GM23338 (cell line): ENCODE measurements at regions not wholly inside any gene's neighbourhood (a gene's known extent, or its start where the extent isn't known, plus 50 kb on each side); places are given as distances from the start of the nearest gene placed in this dataset.

Experiments used
- ATAC-seq: fragments of 200-7000 bp; cut with Tn5 transposase; 3 replicates; pipeline ENCODE4 v1.9.1; 2020
- DNase-seq: peaks from one replicate; pipeline ENCODE4 v3.0.0-alpha.2; 2015; ENCODE audit warnings: low spot score
- H2AFZ ChIP-seq: fragments of 200-600 bp; sonication (generic); 2 replicates; pipeline ENCODE4 v1.8.0; 2016; ENCODE audit warnings: antibody characterized with exemption, mild to moderate bottlenecking, moderate library complexity
- H3F3A ChIP-seq: fragments of 200-600 bp; sonication (generic); replicated peaks from 2 replicates; pipeline ENCODE4 v1.8.0; 2017; ENCODE audit warnings: antibody characterized with exemption, mixed run types, low read depth
- H3K27ac ChIP-seq: fragments of 200-600 bp; sonication (generic); 2 replicates; pipeline ENCODE4 v1.6.1; 2016; ENCODE audit warnings: low read depth
- H3K27me3 ChIP-seq: fragments of 200-600 bp; sonication (generic); 2 replicates; pipeline ENCODE4 v1.8.0; 2016; ENCODE audit warnings: mild to moderate bottlenecking, mixed run types, moderate library complexity; ENCODE audit not compliant: insufficient read depth
- H3K36me3 ChIP-seq: fragments of 200-600 bp; sonication (generic); 2 replicates; pipeline ENCODE4 v1.8.0; 2016; ENCODE audit warnings: mild to moderate bottlenecking; ENCODE audit not compliant: insufficient read depth
- H3K4me1 ChIP-seq: fragments of 200-600 bp; sonication (generic); 2 replicates; pipeline ENCODE4 v1.8.0; 2016; ENCODE audit warnings: mild to moderate bottlenecking, moderate library complexity; ENCODE audit not compliant: insufficient read depth
- H3K4me2 ChIP-seq: fragments of 200-600 bp; sonication (generic); 2 replicates; pipeline ENCODE4 v1.7.1; 2017; ENCODE audit warnings: mixed run types
- H3K4me3 ChIP-seq: fragments of 200-600 bp; sonication (generic); 2 replicates; pipeline ENCODE4 v1.6.1; 2016; ENCODE audit warnings: mixed run types
- H3K79me2 ChIP-seq: fragments of 200-600 bp; sonication (generic); replicated peaks from 2 replicates; pipeline ENCODE4 v1.8.0; 2017; ENCODE audit warnings: mild to moderate bottlenecking; ENCODE audit not compliant: insufficient read depth
- H3K9me2 ChIP-seq: fragments of 200-600 bp; sonication (generic); 2 replicates; pipeline ENCODE4 v1.8.0; 2017; ENCODE audit not compliant: insufficient read depth
- H4K20me1 ChIP-seq: fragments of 200-600 bp; sonication (generic); replicated peaks from 2 replicates; pipeline ENCODE4 v1.8.0; 2017; ENCODE audit warnings: mild to moderate bottlenecking; ENCODE audit not compliant: insufficient read depth
- H3K27ac Mint-ChIP-seq: 2 replicates; pipeline ENCODE4 v1.8.0; 2020; ENCODE audit warnings: inconsistent platforms, mild to moderate bottlenecking, moderate library complexity, mixed read lengths
- H3K27me3 Mint-ChIP-seq: 3 replicates; pipeline ENCODE4 v1.8.0; 2022; ENCODE audit warnings: low read depth, mild to moderate bottlenecking, moderate library complexity, mixed read lengths, inconsistent platforms; ENCODE audit not compliant: insufficient read depth, poor library complexity
- H3K36me3 Mint-ChIP-seq: 3 replicates; pipeline ENCODE4 v1.8.0; 2021; ENCODE audit warnings: low read depth, mild to moderate bottlenecking, inconsistent platforms, moderate library complexity, mixed read lengths
- H3K4me1 Mint-ChIP-seq: 3 replicates; pipeline ENCODE4 v1.8.0; 2020; ENCODE audit warnings: mild to moderate bottlenecking, inconsistent platforms, mixed read lengths
- H3K4me3 Mint-ChIP-seq: 3 replicates; pipeline ENCODE4 v1.8.0; 2021; ENCODE audit warnings: moderate library complexity, mild to moderate bottlenecking, inconsistent platforms, mixed read lengths
- H3K9me3 Mint-ChIP-seq: 3 replicates; pipeline ENCODE4 v1.8.0; 2020; ENCODE audit warnings: moderate library complexity, mild to moderate bottlenecking, inconsistent platforms, mixed read lengths
- CREB1 ChIP-seq: fragments of 250-450 bp; sonication (Bioruptor Pico); IDR thresholded peaks from 2 replicates; pipeline ENCODE4 v1.5.0; 2020; ENCODE audit warnings: low read depth, mild to moderate bottlenecking, moderate library complexity
- EZH2 ChIP-seq: fragments of 200-600 bp; sonication (generic); IDR thresholded peaks from one replicate; pipeline ENCODE4 v1.8.0; 2017; ENCODE audit warnings: antibody characterized with exemption, mild to moderate bottlenecking, low read depth; ENCODE audit not compliant: unreplicated experiment
- EZH2phosphoT487 ChIP-seq: fragments of 200-600 bp; sonication (generic); IDR thresholded peaks from one replicate; pipeline ENCODE4 v1.8.1; 2018; ENCODE audit warnings: antibody characterized with exemption; ENCODE audit not compliant: unreplicated experiment
- JUNB ChIP-seq: IDR thresholded peaks from one replicate; pipeline ENCODE4 v1.6.1; 2016; ENCODE audit warnings: antibody characterized with exemption; ENCODE audit not compliant: unreplicated experiment
- NANOG ChIP-seq: IDR thresholded peaks from 2 replicates; pipeline ENCODE4 v1.6.1; 2016; ENCODE audit warnings: antibody characterized with exemption, borderline replicate concordance
- POLR2AphosphoS5 ChIP-seq: IDR thresholded peaks from 2 replicates; pipeline ENCODE4 v1.6.1; 2016; ENCODE audit warnings: antibody characterized with exemption, low read depth
- STAT1 ChIP-seq: IDR thresholded peaks from one replicate; pipeline ENCODE4 v1.6.1; 2016; ENCODE audit warnings: antibody characterized with exemption; ENCODE audit not compliant: unreplicated experiment
- ZNF114 ChIP-seq: fragments of 250-450 bp; sonication (Bioruptor Pico); IDR thresholded peaks from 2 replicates; pipeline ENCODE4 v1.5.0; 2020; ENCODE audit warnings: mild to moderate bottlenecking, moderate library complexity
- ZNF331 ChIP-seq: fragments of 250-450 bp; sonication (Bioruptor Pico); IDR thresholded peaks from 2 replicates; pipeline ENCODE4 v1.5.0; 2020; ENCODE audit warnings: low read depth, mild to moderate bottlenecking, moderate library complexity
- TF ChIP-seq, protein P1 (sequence below), 2 experiments: fragments of 200-600 bp in 1 of 2; sonication (generic) in 1 of 2; conservative IDR thresholded peaks; 2 replicates each; pipeline versions ENCODE4 v1.5.1 to v1.6.1; 2016 to 2017; ENCODE audit warnings: antibody characterized with exemption in 2 of 2, low read depth in 2 of 2, mild to moderate bottlenecking in 2 of 2, moderate library complexity in 1 of 2
- TF ChIP-seq, protein P2 (sequence below): IDR thresholded peaks from 2 replicates; pipeline ENCODE4 v1.6.1; 2016; ENCODE audit warnings: antibody characterized with exemption
- TF ChIP-seq, protein P3 (sequence below): fragments of 250-450 bp; sonication (Bioruptor Pico); IDR thresholded peaks from 2 replicates; pipeline ENCODE4 v1.5.0; 2020; ENCODE audit warnings: mild to moderate bottlenecking, moderate library complexity
- TF ChIP-seq, protein P4 (sequence below): IDR thresholded peaks from one replicate; pipeline ENCODE4 v1.6.1; 2018; ENCODE audit warnings: antibody characterized with exemption; ENCODE audit not compliant: unreplicated experiment

DNA sequence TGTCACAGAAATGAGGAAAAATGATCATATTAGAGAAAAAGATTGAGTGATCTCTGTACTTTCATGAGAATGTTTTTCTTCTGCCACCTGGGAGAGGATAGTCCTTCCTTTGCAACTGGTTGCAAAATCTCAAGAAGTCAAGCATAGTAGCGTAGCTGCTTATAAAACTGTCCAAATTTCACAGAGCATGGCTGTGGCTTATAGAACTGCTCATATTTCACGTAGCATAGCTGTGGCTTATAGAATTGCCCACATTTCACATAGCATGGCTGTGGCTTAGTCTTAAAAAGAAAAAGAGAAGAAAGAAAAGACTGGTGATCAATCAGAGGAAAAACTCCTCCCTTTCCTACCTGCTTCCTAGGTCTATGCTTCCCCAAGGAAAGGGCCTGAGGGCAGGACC lies 329.5 kb downstream of the SIPA1L2 start:
- Mint-ChIP-seq H3K9me3 (no peaks in the 10 kb centered on the region), H3K27ac (no peak overlapping the region), H3K4me3 (no peak overlapping the region), H3K27me3 (no peaks in the 10 kb centered on the region), H3K4me1 (peaks cover 7% of the 10 kb centered on the region; the same call in 2 of the 3 replicates), H3K36me3 (no peaks in the 10 kb centered on the region)
- no peaks in the 10 kb centered on the region for H3K36me3 ChIP-seq
- no peaks in the 10 kb centered on the region for H3F3A ChIP-seq
- no peaks in the 10 kb centered on the region for H3K4me1 ChIP-seq
- H3K4me2 ChIP-seq = no peak overlapping the region
- H3K9me2 ChIP-seq = peaks cover 4% of the 10 kb centered on the region; the same call in 1 of the 2 replicates
- H3K27me3 ChIP-seq = no peaks in the 10 kb centered on the region
- ATAC-seq (no peak), DNase-seq (no peak)
- TF ChIP-seq, protein P1, sequence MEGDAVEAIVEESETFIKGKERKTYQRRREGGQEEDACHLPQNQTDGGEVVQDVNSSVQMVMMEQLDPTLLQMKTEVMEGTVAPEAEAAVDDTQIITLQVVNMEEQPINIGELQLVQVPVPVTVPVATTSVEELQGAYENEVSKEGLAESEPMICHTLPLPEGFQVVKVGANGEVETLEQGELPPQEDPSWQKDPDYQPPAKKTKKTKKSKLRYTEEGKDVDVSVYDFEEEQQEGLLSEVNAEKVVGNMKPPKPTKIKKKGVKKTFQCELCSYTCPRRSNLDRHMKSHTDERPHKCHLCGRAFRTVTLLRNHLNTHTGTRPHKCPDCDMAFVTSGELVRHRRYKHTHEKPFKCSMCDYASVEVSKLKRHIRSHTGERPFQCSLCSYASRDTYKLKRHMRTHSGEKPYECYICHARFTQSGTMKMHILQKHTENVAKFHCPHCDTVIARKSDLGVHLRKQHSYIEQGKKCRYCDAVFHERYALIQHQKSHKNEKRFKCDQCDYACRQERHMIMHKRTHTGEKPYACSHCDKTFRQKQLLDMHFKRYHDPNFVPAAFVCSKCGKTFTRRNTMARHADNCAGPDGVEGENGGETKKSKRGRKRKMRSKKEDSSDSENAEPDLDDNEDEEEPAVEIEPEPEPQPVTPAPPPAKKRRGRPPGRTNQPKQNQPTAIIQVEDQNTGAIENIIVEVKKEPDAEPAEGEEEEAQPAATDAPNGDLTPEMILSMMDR (conservative IDR thresholded peaks at IDR 0.05; ENCODE audit: low read depth in 2 of 2) = no peak
- TF ChIP-seq EZH2phosphoT487 (no peak), ZNF114 (CRISPR knock-in tag) (no peak), NANOG (no peak), CREB1 (CRISPR knock-in tag) (no peak), STAT1 (no peak), JUNB (no peak), EZH2 (no peak), POLR2AphosphoS5 (no peak), ZNF331 (no peak)
- TF ChIP-seq, protein P2, sequence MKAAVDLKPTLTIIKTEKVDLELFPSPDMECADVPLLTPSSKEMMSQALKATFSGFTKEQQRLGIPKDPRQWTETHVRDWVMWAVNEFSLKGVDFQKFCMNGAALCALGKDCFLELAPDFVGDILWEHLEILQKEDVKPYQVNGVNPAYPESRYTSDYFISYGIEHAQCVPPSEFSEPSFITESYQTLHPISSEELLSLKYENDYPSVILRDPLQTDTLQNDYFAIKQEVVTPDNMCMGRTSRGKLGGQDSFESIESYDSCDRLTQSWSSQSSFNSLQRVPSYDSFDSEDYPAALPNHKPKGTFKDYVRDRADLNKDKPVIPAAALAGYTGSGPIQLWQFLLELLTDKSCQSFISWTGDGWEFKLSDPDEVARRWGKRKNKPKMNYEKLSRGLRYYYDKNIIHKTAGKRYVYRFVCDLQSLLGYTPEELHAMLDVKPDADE = no peak
- TF ChIP-seq, protein P3, sequence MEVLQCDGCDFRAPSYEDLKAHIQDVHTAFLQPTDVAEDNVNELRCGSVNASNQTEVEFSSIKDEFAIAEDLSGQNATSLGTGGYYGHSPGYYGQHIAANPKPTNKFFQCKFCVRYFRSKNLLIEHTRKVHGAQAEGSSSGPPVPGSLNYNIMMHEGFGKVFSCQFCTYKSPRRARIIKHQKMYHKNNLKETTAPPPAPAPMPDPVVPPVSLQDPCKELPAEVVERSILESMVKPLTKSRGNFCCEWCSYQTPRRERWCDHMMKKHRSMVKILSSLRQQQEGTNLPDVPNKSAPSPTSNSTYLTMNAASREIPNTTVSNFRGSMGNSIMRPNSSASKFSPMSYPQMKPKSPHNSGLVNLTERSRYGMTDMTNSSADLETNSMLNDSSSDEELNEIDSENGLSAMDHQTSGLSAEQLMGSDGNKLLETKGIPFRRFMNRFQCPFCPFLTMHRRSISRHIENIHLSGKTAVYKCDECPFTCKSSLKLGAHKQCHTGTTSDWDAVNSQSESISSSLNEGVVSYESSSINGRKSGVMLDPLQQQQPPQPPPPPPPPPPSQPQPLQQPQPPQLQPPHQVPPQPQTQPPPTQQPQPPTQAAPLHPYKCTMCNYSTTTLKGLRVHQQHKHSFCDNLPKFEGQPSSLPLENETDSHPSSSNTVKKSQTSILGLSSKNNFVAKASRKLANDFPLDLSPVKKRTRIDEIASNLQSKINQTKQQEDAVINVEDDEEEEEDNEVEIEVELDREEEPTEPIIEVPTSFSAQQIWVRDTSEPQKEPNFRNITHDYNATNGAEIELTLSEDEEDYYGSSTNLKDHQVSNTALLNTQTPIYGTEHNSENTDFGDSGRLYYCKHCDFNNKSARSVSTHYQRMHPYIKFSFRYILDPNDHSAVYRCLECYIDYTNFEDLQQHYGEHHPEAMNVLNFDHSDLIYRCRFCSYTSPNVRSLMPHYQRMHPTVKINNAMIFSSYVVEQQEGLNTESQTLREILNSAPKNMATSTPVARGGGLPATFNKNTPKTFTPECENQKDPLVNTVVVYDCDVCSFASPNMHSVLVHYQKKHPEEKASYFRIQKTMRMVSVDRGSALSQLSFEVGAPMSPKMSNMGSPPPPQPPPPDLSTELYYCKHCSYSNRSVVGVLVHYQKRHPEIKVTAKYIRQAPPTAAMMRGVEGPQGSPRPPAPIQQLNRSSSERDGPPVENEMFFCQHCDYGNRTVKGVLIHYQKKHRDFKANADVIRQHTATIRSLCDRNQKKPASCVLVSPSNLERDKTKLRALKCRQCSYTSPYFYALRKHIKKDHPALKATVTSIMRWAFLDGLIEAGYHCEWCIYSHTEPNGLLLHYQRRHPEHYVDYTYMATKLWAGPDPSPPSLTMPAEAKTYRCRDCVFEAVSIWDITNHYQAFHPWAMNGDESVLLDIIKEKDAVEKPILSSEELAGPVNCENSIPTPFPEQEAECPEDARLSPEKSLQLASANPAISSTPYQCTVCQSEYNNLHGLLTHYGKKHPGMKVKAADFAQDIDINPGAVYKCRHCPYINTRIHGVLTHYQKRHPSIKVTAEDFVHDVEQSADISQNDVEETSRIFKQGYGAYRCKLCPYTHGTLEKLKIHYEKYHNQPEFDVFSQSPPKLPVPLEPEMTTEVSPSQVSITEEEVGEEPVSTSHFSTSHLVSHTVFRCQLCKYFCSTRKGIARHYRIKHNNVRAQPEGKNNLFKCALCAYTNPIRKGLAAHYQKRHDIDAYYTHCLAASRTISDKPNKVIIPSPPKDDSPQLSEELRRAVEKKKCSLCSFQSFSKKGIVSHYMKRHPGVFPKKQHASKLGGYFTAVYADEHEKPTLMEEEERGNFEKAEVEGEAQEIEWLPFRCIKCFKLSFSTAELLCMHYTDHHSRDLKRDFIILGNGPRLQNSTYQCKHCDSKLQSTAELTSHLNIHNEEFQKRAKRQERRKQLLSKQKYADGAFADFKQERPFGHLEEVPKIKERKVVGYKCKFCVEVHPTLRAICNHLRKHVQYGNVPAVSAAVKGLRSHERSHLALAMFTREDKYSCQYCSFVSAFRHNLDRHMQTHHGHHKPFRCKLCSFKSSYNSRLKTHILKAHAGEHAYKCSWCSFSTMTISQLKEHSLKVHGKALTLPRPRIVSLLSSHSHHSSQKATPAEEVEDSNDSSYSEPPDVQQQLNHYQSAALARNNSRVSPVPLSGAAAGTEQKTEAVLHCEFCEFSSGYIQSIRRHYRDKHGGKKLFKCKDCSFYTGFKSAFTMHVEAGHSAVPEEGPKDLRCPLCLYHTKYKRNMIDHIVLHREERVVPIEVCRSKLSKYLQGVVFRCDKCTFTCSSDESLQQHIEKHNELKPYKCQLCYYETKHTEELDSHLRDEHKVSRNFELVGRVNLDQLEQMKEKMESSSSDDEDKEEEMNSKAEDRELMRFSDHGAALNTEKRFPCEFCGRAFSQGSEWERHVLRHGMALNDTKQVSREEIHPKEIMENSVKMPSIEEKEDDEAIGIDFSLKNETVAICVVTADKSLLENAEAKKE (CRISPR knock-in tag) = no peak
- TF ChIP-seq, protein P4, sequence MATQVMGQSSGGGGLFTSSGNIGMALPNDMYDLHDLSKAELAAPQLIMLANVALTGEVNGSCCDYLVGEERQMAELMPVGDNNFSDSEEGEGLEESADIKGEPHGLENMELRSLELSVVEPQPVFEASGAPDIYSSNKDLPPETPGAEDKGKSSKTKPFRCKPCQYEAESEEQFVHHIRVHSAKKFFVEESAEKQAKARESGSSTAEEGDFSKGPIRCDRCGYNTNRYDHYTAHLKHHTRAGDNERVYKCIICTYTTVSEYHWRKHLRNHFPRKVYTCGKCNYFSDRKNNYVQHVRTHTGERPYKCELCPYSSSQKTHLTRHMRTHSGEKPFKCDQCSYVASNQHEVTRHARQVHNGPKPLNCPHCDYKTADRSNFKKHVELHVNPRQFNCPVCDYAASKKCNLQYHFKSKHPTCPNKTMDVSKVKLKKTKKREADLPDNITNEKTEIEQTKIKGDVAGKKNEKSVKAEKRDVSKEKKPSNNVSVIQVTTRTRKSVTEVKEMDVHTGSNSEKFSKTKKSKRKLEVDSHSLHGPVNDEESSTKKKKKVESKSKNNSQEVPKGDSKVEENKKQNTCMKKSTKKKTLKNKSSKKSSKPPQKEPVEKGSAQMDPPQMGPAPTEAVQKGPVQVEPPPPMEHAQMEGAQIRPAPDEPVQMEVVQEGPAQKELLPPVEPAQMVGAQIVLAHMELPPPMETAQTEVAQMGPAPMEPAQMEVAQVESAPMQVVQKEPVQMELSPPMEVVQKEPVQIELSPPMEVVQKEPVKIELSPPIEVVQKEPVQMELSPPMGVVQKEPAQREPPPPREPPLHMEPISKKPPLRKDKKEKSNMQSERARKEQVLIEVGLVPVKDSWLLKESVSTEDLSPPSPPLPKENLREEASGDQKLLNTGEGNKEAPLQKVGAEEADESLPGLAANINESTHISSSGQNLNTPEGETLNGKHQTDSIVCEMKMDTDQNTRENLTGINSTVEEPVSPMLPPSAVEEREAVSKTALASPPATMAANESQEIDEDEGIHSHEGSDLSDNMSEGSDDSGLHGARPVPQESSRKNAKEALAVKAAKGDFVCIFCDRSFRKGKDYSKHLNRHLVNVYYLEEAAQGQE = no peak
- 0 out of 2 replicates have a peak, but pooled peaks cover 3% of the 10 kb centered on the region for H4K20me1 ChIP-seq
- no peak overlapping the region for H3K4me3 ChIP-seq
- no peak overlapping the region for H3K27ac ChIP-seq
- no peak overlapping the region for H2AFZ ChIP-seq
- H3K79me2 ChIP-seq = no peaks in the 10 kb centered on the region
